ENCODE measurements at regions not wholly inside any gene's neighbourhood (a gene's known extent, or its start where the extent isn't known, plus 50 kb on each side); places are given as distances from the start of the nearest gene placed in this dataset.

DNA sequence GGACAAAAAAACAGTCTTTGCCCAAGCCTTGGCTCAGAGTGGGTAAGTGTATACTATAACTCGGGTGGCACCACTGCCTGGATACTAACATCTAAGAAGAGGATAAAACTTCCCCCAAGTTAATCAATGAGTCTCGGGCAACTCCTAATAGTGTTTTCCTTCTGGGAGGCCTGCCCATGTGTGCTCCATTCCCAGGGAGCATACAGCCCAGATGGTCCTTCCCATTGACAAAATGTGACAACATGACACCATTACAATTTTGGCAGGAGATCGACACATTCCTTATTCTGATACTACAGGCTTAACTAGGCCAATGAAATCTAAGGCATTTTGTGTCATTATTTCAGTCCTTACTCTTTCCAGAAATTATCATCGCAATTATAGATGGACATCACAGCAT is 52.7 kb upstream of the CRIM1 start:
- no peak overlapping the region for H3K4me3 ChIP-seq (ENCODE audit: low read depth, low read length)
- H3K27ac ChIP-seq = no peak overlapping the region
- TF ChIP-seq, protein P1, sequence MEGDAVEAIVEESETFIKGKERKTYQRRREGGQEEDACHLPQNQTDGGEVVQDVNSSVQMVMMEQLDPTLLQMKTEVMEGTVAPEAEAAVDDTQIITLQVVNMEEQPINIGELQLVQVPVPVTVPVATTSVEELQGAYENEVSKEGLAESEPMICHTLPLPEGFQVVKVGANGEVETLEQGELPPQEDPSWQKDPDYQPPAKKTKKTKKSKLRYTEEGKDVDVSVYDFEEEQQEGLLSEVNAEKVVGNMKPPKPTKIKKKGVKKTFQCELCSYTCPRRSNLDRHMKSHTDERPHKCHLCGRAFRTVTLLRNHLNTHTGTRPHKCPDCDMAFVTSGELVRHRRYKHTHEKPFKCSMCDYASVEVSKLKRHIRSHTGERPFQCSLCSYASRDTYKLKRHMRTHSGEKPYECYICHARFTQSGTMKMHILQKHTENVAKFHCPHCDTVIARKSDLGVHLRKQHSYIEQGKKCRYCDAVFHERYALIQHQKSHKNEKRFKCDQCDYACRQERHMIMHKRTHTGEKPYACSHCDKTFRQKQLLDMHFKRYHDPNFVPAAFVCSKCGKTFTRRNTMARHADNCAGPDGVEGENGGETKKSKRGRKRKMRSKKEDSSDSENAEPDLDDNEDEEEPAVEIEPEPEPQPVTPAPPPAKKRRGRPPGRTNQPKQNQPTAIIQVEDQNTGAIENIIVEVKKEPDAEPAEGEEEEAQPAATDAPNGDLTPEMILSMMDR (IDR thresholded peaks at IDR 0.05; ENCODE audit: low read depth, low read length, missing control alignments) = no peak
- no peaks in the 10 kb centered on the region for H3K27me3 ChIP-seq (replicated peaks)
- in situ Hi-C loops (cut with HindIII; ENCODE audit: low pct_ligation_motif_present, low sequenced_read_pairs) = no loop called here
- no peaks in the 10 kb centered on the region for H3K36me3 ChIP-seq (replicated peaks)
- DNase-seq = no peak

DNA sequence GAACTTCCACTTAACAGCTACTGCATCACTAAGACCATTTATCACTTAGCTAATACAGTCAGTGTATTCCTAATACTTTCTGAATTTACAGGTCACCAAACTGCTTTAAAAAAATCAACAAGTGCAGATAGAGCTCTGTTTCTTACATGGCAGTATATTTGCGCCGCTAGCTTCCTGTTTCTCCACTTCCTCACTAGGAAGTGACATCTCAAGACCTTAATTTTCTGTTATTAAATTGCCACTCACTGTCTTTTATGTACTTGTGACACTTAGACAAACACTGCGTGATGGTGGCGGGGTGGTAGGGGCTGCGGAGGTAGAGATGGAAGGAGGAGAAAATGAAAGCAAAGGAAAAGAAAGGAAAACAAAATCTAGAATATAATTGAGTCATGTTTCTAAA is 53.7 kb upstream of the CRIM1 start:
- in situ Hi-C loops (cut with HindIII; ENCODE audit: low pct_ligation_motif_present, low sequenced_read_pairs) = no loop called here
- Histone ChIP-seq H3K27ac (no peak overlapping the region), H3K36me3 (replicated peaks) (no peaks in the 10 kb centered on the region), H3K27me3 (replicated peaks) (no peaks in the 10 kb centered on the region), H3K4me3 (ENCODE audit: low read depth, low read length) (no peak overlapping the region)
- TF ChIP-seq, protein P1 (IDR thresholded peaks at IDR 0.05; ENCODE audit: low read depth, low read length, missing control alignments) = no peak
- no peak for DNase-seq

DNA sequence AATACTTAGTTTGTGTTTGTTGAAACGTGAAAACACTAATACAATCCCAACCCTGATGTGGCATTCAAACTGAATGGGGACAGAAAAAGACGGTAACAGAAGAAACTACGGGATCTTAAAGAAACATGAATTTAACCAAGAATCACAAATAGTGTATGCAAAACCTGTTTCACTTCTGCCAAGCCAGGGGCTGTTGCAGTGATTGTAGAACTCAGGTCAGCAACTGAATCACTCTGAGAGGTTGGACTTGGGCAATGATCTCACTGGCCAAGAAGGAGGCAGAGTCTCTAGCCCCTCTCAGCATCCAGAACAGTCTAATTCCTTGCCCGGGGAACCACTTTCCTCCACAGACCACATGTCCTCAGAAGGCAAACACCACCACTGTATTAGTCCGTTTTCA is 54.9 kb upstream of the CRIM1 start:
- in situ Hi-C loops (cut with HindIII; ENCODE audit: low pct_ligation_motif_present, low sequenced_read_pairs) = no loop called here
- no peak for DNase-seq
- TF ChIP-seq, protein P1 (IDR thresholded peaks at IDR 0.05; ENCODE audit: low read depth, low read length, missing control alignments) = no peak
- no peak overlapping the region for H3K4me3 ChIP-seq (ENCODE audit: low read depth, low read length)
- no peak overlapping the region for H3K27ac ChIP-seq
- no peaks in the 10 kb centered on the region for H3K36me3 ChIP-seq (replicated peaks)
- no peaks in the 10 kb centered on the region for H3K27me3 ChIP-seq (replicated peaks)

DNA sequence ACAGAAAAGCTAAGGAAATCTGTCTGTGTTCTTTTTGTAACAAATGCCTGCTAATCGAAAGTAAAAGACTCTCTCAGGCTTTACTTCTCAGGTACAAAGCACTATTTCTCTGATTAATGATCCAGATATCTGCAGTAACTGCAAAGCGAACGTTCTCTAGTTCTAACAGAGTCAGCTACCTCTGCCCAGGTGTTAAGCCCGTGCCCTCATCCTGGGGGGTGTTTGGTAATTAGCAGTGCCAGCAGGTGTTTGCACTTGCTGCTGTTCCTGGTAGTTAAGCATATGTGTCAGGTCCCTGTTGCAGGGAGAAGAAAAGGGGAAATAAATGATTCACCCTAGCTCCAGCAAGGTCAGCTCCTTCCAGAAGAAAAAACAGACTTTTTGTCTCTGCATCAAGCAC is 58.8 kb upstream of the CRIM1 start:
- TF ChIP-seq, protein P1 (IDR thresholded peaks at IDR 0.05; ENCODE audit: low read depth, low read length, missing control alignments) = no peak
- no peak overlapping the region for H3K4me3 ChIP-seq (ENCODE audit: low read depth, low read length)
- H3K36me3 ChIP-seq (replicated peaks) = no peaks in the 10 kb centered on the region
- DNase-seq = no peak
- no peak overlapping the region for H3K27ac ChIP-seq
- H3K27me3 ChIP-seq (replicated peaks) = no peaks in the 10 kb centered on the region
- in situ Hi-C loops (cut with HindIII; ENCODE audit: low pct_ligation_motif_present, low sequenced_read_pairs) = no loop called here

DNA sequence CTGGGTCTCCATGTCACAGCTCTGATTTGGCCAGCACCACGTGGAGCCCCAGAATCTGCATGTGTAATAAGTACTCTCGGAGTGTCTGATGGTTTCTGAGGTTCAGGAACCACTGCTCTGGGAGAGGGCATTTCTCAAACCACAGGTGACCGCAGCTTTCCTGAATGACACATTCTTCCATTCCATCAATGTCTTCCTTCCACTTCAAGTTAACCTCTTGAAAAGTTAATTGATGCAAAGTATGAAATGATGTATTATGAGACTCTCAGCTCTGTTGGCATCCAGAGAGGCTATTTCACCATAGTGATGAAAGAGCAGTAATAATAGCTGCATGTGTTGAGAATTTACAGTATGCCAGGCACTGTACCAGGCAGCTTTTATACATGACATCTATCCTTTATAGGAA is 61.3 kb upstream of the CRIM1 start:
- Histone ChIP-seq H3K27ac (no peak overlapping the region), H3K4me3 (ENCODE audit: low read depth, low read length) (no peak overlapping the region), H3K36me3 (replicated peaks) (no peaks in the 10 kb centered on the region), H3K27me3 (replicated peaks) (no peaks in the 10 kb centered on the region)
- TF ChIP-seq, protein P1 (IDR thresholded peaks at IDR 0.05; ENCODE audit: low read depth, low read length, missing control alignments) = no peak
- DNase-seq = no peak
- in situ Hi-C loops (cut with HindIII; ENCODE audit: low pct_ligation_motif_present, low sequenced_read_pairs) = no loop called here

DNA sequence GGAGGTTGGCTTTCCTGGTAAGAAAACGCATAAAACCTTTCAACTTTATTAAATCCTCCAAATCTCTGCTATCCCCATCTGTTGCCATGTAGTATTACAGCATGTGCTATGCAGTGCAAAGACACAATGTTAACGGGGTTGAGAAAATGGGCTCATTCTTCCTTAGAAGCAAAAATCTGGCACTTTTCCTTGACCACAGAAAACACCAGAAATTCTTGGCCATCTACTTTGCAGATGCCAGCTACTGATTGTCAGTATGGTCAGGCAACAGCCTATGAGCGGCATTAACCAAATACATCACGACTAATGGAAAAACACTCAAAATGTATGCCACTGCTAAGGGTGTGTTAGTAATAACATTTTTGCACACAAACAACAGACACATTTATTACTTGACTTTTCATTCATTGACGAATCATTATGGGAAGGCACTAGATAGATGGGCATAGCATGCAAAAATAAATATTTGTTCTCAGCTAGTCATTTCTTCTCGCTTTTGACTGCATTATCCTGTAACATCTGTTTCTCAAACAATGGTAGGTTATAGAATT is 65.2 kb upstream of the CRIM1 start:
- TF ChIP-seq, protein P1 (IDR thresholded peaks at IDR 0.05; ENCODE audit: low read depth, low read length, missing control alignments) = no peak
- Histone ChIP-seq H3K36me3 (replicated peaks) (no peaks in the 10 kb centered on the region), H3K27ac (no peak overlapping the region), H3K4me3 (ENCODE audit: low read depth, low read length) (no peak overlapping the region), H3K27me3 (replicated peaks) (no peaks in the 10 kb centered on the region)
- no peak for DNase-seq
- in situ Hi-C loops (cut with HindIII; ENCODE audit: low pct_ligation_motif_present, low sequenced_read_pairs) = no loop called here

All from brain microvascular endothelial cell (primary cell).